DOHH2 (cell line): ENCODE measurements at regions not wholly inside any gene's neighbourhood (a gene's known extent, or its start where the extent isn't known, plus 50 kb on each side); places are given as distances from the start of the nearest gene placed in this dataset.

Source experiments
- EZH2phosphoT487 ChIP-seq: fragments of 200-600 bp; sonication (generic); IDR thresholded peaks from 2 replicates; pipeline ENCODE4 v1.6.1; 2017; ENCODE audit warnings: borderline replicate concordance, mild to moderate bottlenecking, antibody characterized with exemption, low read length, moderate library complexity, mixed read lengths
- TF ChIP-seq, protein P1 (sequence below): fragments of 200-600 bp; sonication (generic); IDR thresholded peaks from one replicate; pipeline ENCODE4 v1.5.1; 2014; ENCODE audit warnings: antibody characterized with exemption, mild to moderate bottlenecking, low read depth, low read length; ENCODE audit not compliant: poor library complexity, severe bottlenecking

DNA sequence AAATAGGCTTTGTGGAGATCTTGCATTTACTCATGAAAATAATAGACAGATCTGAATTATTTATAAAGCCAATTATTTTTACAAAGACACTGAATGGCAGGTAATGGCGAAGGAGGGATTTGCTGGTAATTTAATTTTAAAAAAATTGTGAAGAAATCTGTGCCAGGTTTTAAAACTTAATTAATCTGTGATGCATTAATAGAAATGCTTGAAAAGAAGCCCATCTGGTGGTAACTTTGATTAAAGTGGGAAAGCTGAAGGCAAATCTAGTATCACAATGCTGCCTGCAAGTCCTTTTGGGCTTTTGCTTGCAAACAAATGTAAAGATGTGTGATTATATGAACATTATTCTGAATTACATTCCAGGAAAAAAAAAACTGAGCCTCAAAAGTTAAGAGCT, 433.2 kb upstream of the DEPDC1 start:
- TF ChIP-seq, protein P1, sequence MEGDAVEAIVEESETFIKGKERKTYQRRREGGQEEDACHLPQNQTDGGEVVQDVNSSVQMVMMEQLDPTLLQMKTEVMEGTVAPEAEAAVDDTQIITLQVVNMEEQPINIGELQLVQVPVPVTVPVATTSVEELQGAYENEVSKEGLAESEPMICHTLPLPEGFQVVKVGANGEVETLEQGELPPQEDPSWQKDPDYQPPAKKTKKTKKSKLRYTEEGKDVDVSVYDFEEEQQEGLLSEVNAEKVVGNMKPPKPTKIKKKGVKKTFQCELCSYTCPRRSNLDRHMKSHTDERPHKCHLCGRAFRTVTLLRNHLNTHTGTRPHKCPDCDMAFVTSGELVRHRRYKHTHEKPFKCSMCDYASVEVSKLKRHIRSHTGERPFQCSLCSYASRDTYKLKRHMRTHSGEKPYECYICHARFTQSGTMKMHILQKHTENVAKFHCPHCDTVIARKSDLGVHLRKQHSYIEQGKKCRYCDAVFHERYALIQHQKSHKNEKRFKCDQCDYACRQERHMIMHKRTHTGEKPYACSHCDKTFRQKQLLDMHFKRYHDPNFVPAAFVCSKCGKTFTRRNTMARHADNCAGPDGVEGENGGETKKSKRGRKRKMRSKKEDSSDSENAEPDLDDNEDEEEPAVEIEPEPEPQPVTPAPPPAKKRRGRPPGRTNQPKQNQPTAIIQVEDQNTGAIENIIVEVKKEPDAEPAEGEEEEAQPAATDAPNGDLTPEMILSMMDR, result no peak
- no peak for TF ChIP-seq EZH2phosphoT487
